Testis (tissue), 2 donors: ENCODE measurements at regions not wholly inside any gene's neighbourhood (a gene's known extent, or its start where the extent isn't known, plus 50 kb on each side); places are given as distances from the start of the nearest gene placed in this dataset.

Experiments
- POLR2A ChIP-seq: fragments of 450-650 bp; IDR thresholded peaks from one replicate; pipeline ENCODE4 v1.6.1; 2017; ENCODE audit warnings: antibody characterized with exemption, mild to moderate bottlenecking, moderate library complexity
- TF ChIP-seq, protein P1 (sequence below), 3 experiments: fragments of 450-650 bp in 2 of 3; fragments of 200-600 bp in 1 of 3; sonication (generic) in 1 of 3; IDR thresholded peaks; one replicate each; pipeline ENCODE4 v1.5.1; 2016 to 2019; ENCODE audit warnings: antibody characterized with exemption in 3 of 3, mild to moderate bottlenecking in 2 of 3, moderate library complexity in 1 of 3

- TF ChIP-seq, protein P1, sequence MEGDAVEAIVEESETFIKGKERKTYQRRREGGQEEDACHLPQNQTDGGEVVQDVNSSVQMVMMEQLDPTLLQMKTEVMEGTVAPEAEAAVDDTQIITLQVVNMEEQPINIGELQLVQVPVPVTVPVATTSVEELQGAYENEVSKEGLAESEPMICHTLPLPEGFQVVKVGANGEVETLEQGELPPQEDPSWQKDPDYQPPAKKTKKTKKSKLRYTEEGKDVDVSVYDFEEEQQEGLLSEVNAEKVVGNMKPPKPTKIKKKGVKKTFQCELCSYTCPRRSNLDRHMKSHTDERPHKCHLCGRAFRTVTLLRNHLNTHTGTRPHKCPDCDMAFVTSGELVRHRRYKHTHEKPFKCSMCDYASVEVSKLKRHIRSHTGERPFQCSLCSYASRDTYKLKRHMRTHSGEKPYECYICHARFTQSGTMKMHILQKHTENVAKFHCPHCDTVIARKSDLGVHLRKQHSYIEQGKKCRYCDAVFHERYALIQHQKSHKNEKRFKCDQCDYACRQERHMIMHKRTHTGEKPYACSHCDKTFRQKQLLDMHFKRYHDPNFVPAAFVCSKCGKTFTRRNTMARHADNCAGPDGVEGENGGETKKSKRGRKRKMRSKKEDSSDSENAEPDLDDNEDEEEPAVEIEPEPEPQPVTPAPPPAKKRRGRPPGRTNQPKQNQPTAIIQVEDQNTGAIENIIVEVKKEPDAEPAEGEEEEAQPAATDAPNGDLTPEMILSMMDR (IDR thresholded peaks at IDR 0.05) = no peak
- no peak for TF ChIP-seq POLR2A
Measured at GRCh38 chr13:80259159-80259558, 81.8 kb downstream of the SPRY2 start.
